HEK293 (cell line): ENCODE measurements at regions not wholly inside any gene's neighbourhood (a gene's known extent, or its start where the extent isn't known, plus 50 kb on each side); places are given as distances from the start of the nearest gene placed in this dataset.

Source experiments
- CTCF ChIA-PET: fragments of 350-600 bp; formaldehyde crosslinking; extraction: SDS; loops from one replicate; lab custom pipeline; 2021; ENCODE audit warnings: antibody characterized with exemption; lab: Yijun Ruan, JAX
- POLR2A ChIA-PET: fragments of 300-600 bp; formaldehyde crosslinking; extraction: SDS; loops from one replicate; lab custom pipeline; 2020; ENCODE audit warnings: antibody characterized with exemption, inconsistent platforms; lab: Yijun Ruan, JAX
- H3K27ac ChIP-seq: fragments of 200-500 bp; sonication (Bioruptor generic); 2 replicates; pipeline ENCODE4 v1.5.1; 2014; ENCODE audit warnings: low read depth, low read length, control low read depth, inconsistent platforms; ENCODE audit errors: extremely low read depth
- H3K36me3 ChIP-seq, 2 experiments: fragments of 200-500 bp in 1 of 2; sonication (Bioruptor generic) in 1 of 2; 1 replicate in 1 of 2; 2 replicates in 1 of 2; pipeline ENCODE4 v1.5.1; 2014 to 2017; ENCODE audit warnings: inconsistent platforms in 2 of 2, low read length in 2 of 2; ENCODE audit not compliant: control insufficient read depth in 2 of 2, insufficient read depth in 1 of 2
- H3K4me1 ChIP-seq: fragments of 200-500 bp; sonication (Bioruptor generic); 2 replicates; pipeline ENCODE4 v1.5.1; 2014; ENCODE audit warnings: mild to moderate bottlenecking, low read length, inconsistent platforms; ENCODE audit not compliant: control insufficient read depth, insufficient read depth
- H3K4me3 ChIP-seq: 2 replicates; pipeline ENCODE4 v1.5.1; 2011; ENCODE audit warnings: low read depth, mild to moderate bottlenecking, control low read depth, low read length, moderate library complexity
- H3K9me3 ChIP-seq: fragments of 200-500 bp; sonication (Bioruptor generic); 2 replicates; pipeline ENCODE4 v1.5.1; 2014; ENCODE audit warnings: low read depth, low read length, inconsistent platforms; ENCODE audit not compliant: control insufficient read depth, insufficient read depth
- FEZF1 ChIP-seq: fragments of 450-650 bp; formaldehyde crosslinking; IDR thresholded peaks from 2 replicates; pipeline ENCODE4 v1.5.1; 2016; ENCODE audit warnings: missing biosample characterization, missing genetic modification characterization
- GFI1B ChIP-seq: fragments of 450-650 bp; formaldehyde crosslinking; IDR thresholded peaks from 2 replicates; pipeline ENCODE4 v1.5.1; 2016; ENCODE audit warnings: missing biosample characterization, missing genetic modification characterization
- HIC1 ChIP-seq: fragments of 450-650 bp; formaldehyde crosslinking; IDR thresholded peaks from 2 replicates; pipeline ENCODE4 v1.5.1; 2016; ENCODE audit warnings: missing biosample characterization, missing genetic modification characterization
- KLF1 ChIP-seq: fragments of 450-650 bp; formaldehyde crosslinking; IDR thresholded peaks from 2 replicates; pipeline ENCODE4 v1.5.1; 2016; ENCODE audit warnings: missing biosample characterization, missing genetic modification characterization
- KLF16 ChIP-seq: fragments of 450-650 bp; formaldehyde crosslinking; IDR thresholded peaks from 2 replicates; pipeline ENCODE4 v1.5.1; 2017; ENCODE audit warnings: missing biosample characterization, missing genetic modification characterization
- SCRT2 ChIP-seq: fragments of 450-650 bp; formaldehyde crosslinking; IDR thresholded peaks from 2 replicates; pipeline ENCODE4 v1.5.1; 2016; ENCODE audit warnings: missing biosample characterization, missing genetic modification characterization
- YY2 ChIP-seq: fragments of 450-650 bp; formaldehyde crosslinking; IDR thresholded peaks from 2 replicates; pipeline ENCODE4 v1.5.1; 2016; ENCODE audit warnings: missing biosample characterization, missing genetic modification characterization
- ZBTB1 ChIP-seq: fragments of 450-650 bp; formaldehyde crosslinking; IDR thresholded peaks from 2 replicates; pipeline ENCODE4 v1.5.1; 2016; ENCODE audit warnings: missing biosample characterization, missing genetic modification characterization
- ZBTB17 ChIP-seq: fragments of 450-650 bp; formaldehyde crosslinking; IDR thresholded peaks from 2 replicates; pipeline ENCODE4 v1.5.1; 2016; ENCODE audit warnings: missing biosample characterization, missing genetic modification characterization
- ZBTB20 ChIP-seq: fragments of 450-650 bp; formaldehyde crosslinking; IDR thresholded peaks from 2 replicates; pipeline ENCODE4 v1.5.1; 2016; ENCODE audit warnings: missing biosample characterization, missing genetic modification characterization
- ZFHX2 ChIP-seq: fragments of 450-650 bp; formaldehyde crosslinking; conservative IDR thresholded peaks from 2 replicates; pipeline ENCODE4 v1.5.1; 2016; ENCODE audit warnings: missing biosample characterization, missing genetic modification characterization
- ZNF138 ChIP-seq: fragments of 450-650 bp; formaldehyde crosslinking; IDR thresholded peaks from 2 replicates; pipeline ENCODE4 v1.5.1; 2016; ENCODE audit warnings: missing biosample characterization, missing genetic modification characterization, borderline replicate concordance
- ZNF157 ChIP-seq: fragments of 450-650 bp; formaldehyde crosslinking; IDR thresholded peaks from 2 replicates; pipeline ENCODE4 v1.5.1; 2016; ENCODE audit warnings: missing biosample characterization, missing genetic modification characterization
- ZNF184 ChIP-seq: fragments of 450-650 bp; IDR thresholded peaks from 2 replicates; pipeline ENCODE4 v1.5.1; 2018; ENCODE audit warnings: missing biosample characterization, mild to moderate bottlenecking, missing genetic modification characterization
- ZNF2 ChIP-seq: fragments of 450-650 bp; formaldehyde crosslinking; IDR thresholded peaks from 2 replicates; pipeline ENCODE4 v1.5.1; 2016; ENCODE audit warnings: missing biosample characterization, missing genetic modification characterization
- ZNF239 ChIP-seq: fragments of 450-650 bp; formaldehyde crosslinking; IDR thresholded peaks from 2 replicates; pipeline ENCODE4 v1.5.1; 2016; ENCODE audit warnings: missing biosample characterization, missing genetic modification characterization
- ZNF26 ChIP-seq: fragments of 450-650 bp; formaldehyde crosslinking; IDR thresholded peaks from 2 replicates; pipeline ENCODE4 v1.5.1; 2016; ENCODE audit warnings: missing biosample characterization, missing genetic modification characterization
- ZNF404 ChIP-seq: fragments of 450-650 bp; formaldehyde crosslinking; IDR thresholded peaks from 2 replicates; pipeline ENCODE4 v1.5.1; 2017; ENCODE audit warnings: missing biosample characterization, missing genetic modification characterization
- ZNF596 ChIP-seq: fragments of 450-650 bp; IDR thresholded peaks from 2 replicates; pipeline ENCODE4 v1.5.0; 2018; ENCODE audit warnings: missing biosample characterization, mild to moderate bottlenecking, missing genetic modification characterization, moderate library complexity
- ZNF645 ChIP-seq: fragments of 450-650 bp; formaldehyde crosslinking; IDR thresholded peaks from 2 replicates; pipeline ENCODE4; 2016; ENCODE audit warnings: missing biosample characterization, missing genetic modification characterization
- ZNF654 ChIP-seq: fragments of 450-650 bp; formaldehyde crosslinking; IDR thresholded peaks from 2 replicates; pipeline ENCODE4 v1.5.1; 2016; ENCODE audit warnings: low read depth, missing biosample characterization, missing genetic modification characterization
- ZNF701 ChIP-seq: fragments of 450-650 bp; formaldehyde crosslinking; IDR thresholded peaks from 2 replicates; pipeline ENCODE4 v1.5.1; 2016; ENCODE audit warnings: missing biosample characterization, missing genetic modification characterization
- ZNF768 ChIP-seq: fragments of 450-650 bp; formaldehyde crosslinking; IDR thresholded peaks from 2 replicates; pipeline ENCODE4 v1.5.1; 2018; ENCODE audit warnings: missing biosample characterization, mild to moderate bottlenecking, missing genetic modification characterization
- ZSCAN18 ChIP-seq: fragments of 450-650 bp; formaldehyde crosslinking; IDR thresholded peaks from 2 replicates; pipeline ENCODE4 v1.5.1; 2016; ENCODE audit warnings: missing biosample characterization, missing genetic modification characterization
- ZXDB ChIP-seq: fragments of 450-650 bp; formaldehyde crosslinking; IDR thresholded peaks from 2 replicates; pipeline ENCODE4 v1.5.1; 2016; ENCODE audit warnings: missing biosample characterization, missing genetic modification characterization

- POLR2A ChIA-PET: no interaction called here
- TF ChIP-seq SCRT2 (tag by site-specific recombination): no peak
- TF ChIP-seq ZNF157 (tag by site-specific recombination): no peak
- TF ChIP-seq ZBTB17 (tag by site-specific recombination): no peak
- no peak for TF ChIP-seq ZNF654 (tag by site-specific recombination)
- TF ChIP-seq HIC1 (tag by site-specific recombination): no peak
- Histone ChIP-seq H3K4me3 (no peak overlapping the region), H3K27ac (no peak overlapping the region), H3K9me3 (no peaks in the 10 kb centered on the region), H3K4me1 (no peaks in the 10 kb centered on the region), H3K36me3 (no peaks in the 10 kb centered on the region)
- CTCF ChIA-PET: no interaction called here
Observed at GRCh38 chr5:8413975-8414374, 545.0 kb downstream of the MTRR start.

GRCh38 chr5:8417316-8418048 is 548.5 kb downstream of the MTRR start:
- no peaks in the 10 kb centered on the region for H3K9me3 ChIP-seq
- no peak overlapping the region for H3K27ac ChIP-seq
- TF ChIP-seq ZBTB1 (no peak), KLF1 (tag by site-specific recombination) (no peak), GFI1B (no peak), HIC1 (tag by site-specific recombination) (no peak), KLF16 (tag by site-specific recombination) (no peak), ZNF239 (tag by site-specific recombination) (no peak), ZNF26 (no peak), ZNF701 (tag by site-specific recombination) (no peak), ZNF404 (tag by site-specific recombination) (no peak), ZXDB (tag by site-specific recombination) (no peak), ZNF768 (tag by site-specific recombination) (no peak)
- H3K36me3 ChIP-seq: no peaks in the 10 kb centered on the region
- H3K4me3 ChIP-seq: no peak overlapping the region
- POLR2A ChIA-PET: no interaction called here
- CTCF ChIA-PET: interaction anchor here (0.5 to 0.8 kb wide), 2 partner anchors 38 to 69 kb away, joined by 3 read pairs; no protein-coding TSS in a partner anchor
- H3K4me1 ChIP-seq: no peaks in the 10 kb centered on the region

GRCh38 chr5:8418049-8418426 is 549.1 kb downstream of the MTRR start:
- CTCF ChIA-PET: no interaction called here
- Histone ChIP-seq H3K4me1 (no peaks in the 10 kb centered on the region), H3K9me3 (no peaks in the 10 kb centered on the region), H3K36me3 (no peaks in the 10 kb centered on the region), H3K4me3 (no peak overlapping the region), H3K27ac (no peak overlapping the region)
- POLR2A ChIA-PET: no interaction called here
- TF ChIP-seq ZSCAN18 (tag by site-specific recombination) (no peak), ZNF596 (tag by site-specific recombination) (no peak), ZNF184 (no peak), ZNF2 (no peak), ZNF645 (tag by site-specific recombination) (no peak), ZBTB20 (tag by site-specific recombination) (no peak), YY2 (tag by site-specific recombination) (no peak), FEZF1 (tag by site-specific recombination) (no peak), ZFHX2 (tag by site-specific recombination) (no peak), ZNF138 (no peak)
